Body of pancreas (tissue), 4 donors: ENCODE measurements at regions not wholly inside any gene's neighbourhood (a gene's known extent, or its start where the extent isn't known, plus 50 kb on each side); places are given as distances from the start of the nearest gene placed in this dataset. TPM values are rescaled to one million over a fixed set of nuclear protein-coding genes. Genes with fewer than 3 reads are reported as not detected.

Experiments
- ATAC-seq: fragments of 150-250 bp; one replicate; pipeline ENCODE4 v1.9.1; 2016
- DNase-seq, 4 donors: peaks; one replicate each; pipeline ENCODE4 v3.0.0-alpha.2; 2019
- H3K27ac ChIP-seq, 4 donors: fragments of 200-600 bp; sonication (generic); 1 replicate in 3 of 4; 2 replicates in 1 of 4; pipeline versions ENCODE4 v1.5.1 to v1.6.1; 2016 to 2019; ENCODE audit warnings: mild to moderate bottlenecking in 1 of 4, mixed read lengths in 1 of 4, moderate library complexity in 1 of 4
- H3K27me3 ChIP-seq, 2 donors: fragments of 200-600 bp; sonication (generic); one replicate each; pipeline ENCODE4 v1.6.0; 2016; ENCODE audit warnings: mild to moderate bottlenecking in 1 of 2
- H3K36me3 ChIP-seq, 2 donors: fragments of 200-600 bp; sonication (generic); replicated peaks in 1 of 2; 2 replicates each; pipeline ENCODE4 v1.5.1; 2016; ENCODE audit warnings: low read depth in 2 of 2; ENCODE audit not compliant: insufficient read depth in 1 of 2
- H3K4me1 ChIP-seq: fragments of 200-600 bp; sonication (generic); one replicate; pipeline ENCODE4 v1.6.0; 2016
- H3K4me3 ChIP-seq, 2 donors: fragments of 200-600 bp; sonication (generic); 1 replicate in 1 of 2; 2 replicates in 1 of 2; pipeline ENCODE4 v1.5.1; 2016 to 2019
- H3K9me3 ChIP-seq, 3 donors: fragments of 200-600 bp; sonication (generic); 1 replicate in 2 of 3; 2 replicates in 1 of 3; pipeline ENCODE4 v1.5.1; 2016
- POLR2A ChIP-seq, 3 donors: fragments of 450-650 bp; IDR thresholded peaks; one replicate each; pipeline ENCODE4 v1.6.1; 2016; ENCODE audit warnings: antibody characterized with exemption in 3 of 3, mild to moderate bottlenecking in 2 of 3
- intact Hi-C: fragments of 100-400 bp; cut with DNase I; formaldehyde crosslinking; loops from one replicate; pipeline ENCODE4 v1.15.1; 2023
- small RNA-seq: library from RNA; depleted of rRNA; stranded (forward); fragments of <200 nt; gene quantifications from one replicate; pipeline ENCODE3, GENCODE V24; 2016
- TF ChIP-seq, protein P1 (sequence below), 7 experiments: fragments of 450-650 bp in 4 of 7; fragments of 200-600 bp in 3 of 7; sonication (generic) in 3 of 7; IDR thresholded peaks; one replicate each; pipeline ENCODE4 v1.5.1; 2016 to 2019; ENCODE audit warnings: antibody characterized with exemption in 7 of 7

DNA sequence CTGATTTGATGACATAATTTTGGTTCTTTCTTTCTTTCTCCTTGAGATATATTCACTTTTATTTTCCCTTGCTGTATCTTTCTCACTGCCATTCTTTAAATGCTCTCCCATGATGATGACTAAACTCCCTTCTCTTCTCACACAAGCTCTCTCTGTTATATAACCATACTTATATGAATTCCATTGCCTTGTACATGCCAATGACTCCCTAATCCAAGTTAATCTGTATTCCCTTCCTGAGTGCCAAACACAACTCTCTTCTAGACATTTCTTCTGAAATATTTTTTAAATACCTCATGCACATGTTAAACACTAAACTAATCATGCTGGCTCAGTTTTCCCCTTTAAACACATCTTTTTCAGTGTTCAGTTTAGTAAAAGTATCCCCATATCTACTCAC, 62.2 kb upstream of the ST8SIA4 start:
- intact Hi-C loops, result no loop called here
- Histone ChIP-seq H3K27ac (no peak overlapping the region), H3K36me3 (no peaks in the 10 kb centered on the region), H3K27me3 (no peaks in the 10 kb centered on the region), H3K9me3 (no peaks in the 10 kb centered on the region), H3K4me1 (no peaks in the 10 kb centered on the region), H3K4me3 (no peak overlapping the region)
- TF ChIP-seq, protein P1, sequence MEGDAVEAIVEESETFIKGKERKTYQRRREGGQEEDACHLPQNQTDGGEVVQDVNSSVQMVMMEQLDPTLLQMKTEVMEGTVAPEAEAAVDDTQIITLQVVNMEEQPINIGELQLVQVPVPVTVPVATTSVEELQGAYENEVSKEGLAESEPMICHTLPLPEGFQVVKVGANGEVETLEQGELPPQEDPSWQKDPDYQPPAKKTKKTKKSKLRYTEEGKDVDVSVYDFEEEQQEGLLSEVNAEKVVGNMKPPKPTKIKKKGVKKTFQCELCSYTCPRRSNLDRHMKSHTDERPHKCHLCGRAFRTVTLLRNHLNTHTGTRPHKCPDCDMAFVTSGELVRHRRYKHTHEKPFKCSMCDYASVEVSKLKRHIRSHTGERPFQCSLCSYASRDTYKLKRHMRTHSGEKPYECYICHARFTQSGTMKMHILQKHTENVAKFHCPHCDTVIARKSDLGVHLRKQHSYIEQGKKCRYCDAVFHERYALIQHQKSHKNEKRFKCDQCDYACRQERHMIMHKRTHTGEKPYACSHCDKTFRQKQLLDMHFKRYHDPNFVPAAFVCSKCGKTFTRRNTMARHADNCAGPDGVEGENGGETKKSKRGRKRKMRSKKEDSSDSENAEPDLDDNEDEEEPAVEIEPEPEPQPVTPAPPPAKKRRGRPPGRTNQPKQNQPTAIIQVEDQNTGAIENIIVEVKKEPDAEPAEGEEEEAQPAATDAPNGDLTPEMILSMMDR (IDR thresholded peaks at IDR 0.05), result no peak
- no peak for TF ChIP-seq POLR2A (IDR thresholded peaks at IDR 0.05)
- DNase-seq, result no peak
- no peak for ATAC-seq

Small RNA genes in the stretch of these regions (small RNA-seq; reads per million reads assigned to genes)
- gene RN7SL802P, result not detected
- not detected for gene RNA5SP188
